ENCODE measurements at regions not wholly inside any gene's neighbourhood (a gene's known extent, or its start where the extent isn't known, plus 50 kb on each side); places are given as distances from the start of the nearest gene placed in this dataset.

- H3K27ac ChIP-seq (ENCODE audit: low read depth, low read length): no peak overlapping the region
- no peaks in the 10 kb centered on the region for H3K9me3 ChIP-seq (ENCODE audit: insufficient read depth, low read depth, low read length)
- Mint-ChIP-seq H3K27ac (ENCODE audit: unreplicated experiment) (no peak overlapping the region), H3K4me1 (ENCODE audit: low read depth, unreplicated experiment) (no peaks in the 10 kb centered on the region), H3K4me3 (ENCODE audit: unreplicated experiment) (no peak overlapping the region), H3K36me3 (ENCODE audit: low read depth, unreplicated experiment) (no peaks in the 10 kb centered on the region), H3K27me3 (ENCODE audit: low read depth, unreplicated experiment) (peaks cover 30% of the 10 kb centered on the region), H3K9me3 (ENCODE audit: unreplicated experiment) (no peaks in the 10 kb centered on the region)
- no peak for DNase-seq (ENCODE audit: low read depth)
- no peaks in the 10 kb centered on the region for H3K36me3 ChIP-seq (ENCODE audit: insufficient read depth, low read length)
- no peak for TF ChIP-seq CTCF (IDR thresholded peaks at IDR 0.05; ENCODE audit: insufficient read depth, low read depth, low read length)
- TF ChIP-seq EZH2 (IDR thresholded peaks at IDR 0.05; ENCODE audit: insufficient read depth, low read length): no peak
- no peak overlapping the region for H3K4me3 ChIP-seq (ENCODE audit: insufficient read depth, low read depth, low read length)
- no peaks in the 10 kb centered on the region for H3K4me1 ChIP-seq (ENCODE audit: insufficient read depth, low read length)
- H4K20me1 ChIP-seq (ENCODE audit: insufficient read depth, low read length): no peaks in the 10 kb centered on the region
- H3K27me3 ChIP-seq (ENCODE audit: insufficient read depth, low read length): peaks cover 47% of the 10 kb centered on the region
- no peak overlapping the region for H3K9ac ChIP-seq (ENCODE audit: low read length)
- no peak for FAIRE-seq
- H3K79me2 ChIP-seq (ENCODE audit: insufficient read depth, low read length): no peaks in the 10 kb centered on the region
- H3K4me2 ChIP-seq (ENCODE audit: low read length): no peak overlapping the region
- no peak overlapping the region for H2AFZ ChIP-seq (ENCODE audit: low read depth, low read length)
Observed at GRCh38 chr14:96735526-96735925, 61.7 kb upstream of the VRK1 start.

- H3K9ac ChIP-seq (ENCODE audit: low read length): no peak overlapping the region
- FAIRE-seq (no peak), DNase-seq (ENCODE audit: low read depth) (no peak)
- Mint-ChIP-seq H3K27me3 (ENCODE audit: low read depth, unreplicated experiment) (peaks cover 37% of the 10 kb centered on the region), H3K4me3 (ENCODE audit: unreplicated experiment) (no peak overlapping the region), H3K9me3 (ENCODE audit: unreplicated experiment) (no peaks in the 10 kb centered on the region), H3K4me1 (ENCODE audit: low read depth, unreplicated experiment) (no peaks in the 10 kb centered on the region), H3K27ac (ENCODE audit: unreplicated experiment) (no peak overlapping the region), H3K36me3 (ENCODE audit: low read depth, unreplicated experiment) (no peaks in the 10 kb centered on the region)
- H3K27me3 ChIP-seq (ENCODE audit: insufficient read depth, low read length): peaks cover 53% of the 10 kb centered on the region
- H3K9me3 ChIP-seq (ENCODE audit: insufficient read depth, low read depth, low read length): no peaks in the 10 kb centered on the region
- no peaks in the 10 kb centered on the region for H3K36me3 ChIP-seq (ENCODE audit: insufficient read depth, low read length)
- no peaks in the 10 kb centered on the region for H4K20me1 ChIP-seq (ENCODE audit: insufficient read depth, low read length)
- H3K4me2 ChIP-seq (ENCODE audit: low read length): no peak overlapping the region
- H3K4me3 ChIP-seq (ENCODE audit: insufficient read depth, low read depth, low read length): no peak overlapping the region
- H3K27ac ChIP-seq (ENCODE audit: low read depth, low read length): no peak overlapping the region
- TF ChIP-seq CTCF (IDR thresholded peaks at IDR 0.05; ENCODE audit: insufficient read depth, low read depth, low read length) (no peak), EZH2 (IDR thresholded peaks at IDR 0.05; ENCODE audit: insufficient read depth, low read length) (no peak)
- no peaks in the 10 kb centered on the region for H3K79me2 ChIP-seq (ENCODE audit: insufficient read depth, low read length)
- H2AFZ ChIP-seq (ENCODE audit: low read depth, low read length): no peak overlapping the region
- H3K4me1 ChIP-seq (ENCODE audit: insufficient read depth, low read length): peaks cover 4% of the 10 kb centered on the region
Observed at GRCh38 chr14:96736439-96736838, 60.7 kb upstream of the VRK1 start.

GRCh38 chr14:96737881-96738280 is 59.3 kb upstream of the VRK1 start:
- Mint-ChIP-seq H3K9me3 (ENCODE audit: unreplicated experiment) (no peaks in the 10 kb centered on the region), H3K27me3 (ENCODE audit: low read depth, unreplicated experiment) (peaks cover 47% of the 10 kb centered on the region), H3K4me3 (ENCODE audit: unreplicated experiment) (no peak overlapping the region), H3K36me3 (ENCODE audit: low read depth, unreplicated experiment) (no peaks in the 10 kb centered on the region), H3K4me1 (ENCODE audit: low read depth, unreplicated experiment) (no peaks in the 10 kb centered on the region), H3K27ac (ENCODE audit: unreplicated experiment) (no peak overlapping the region)
- Histone ChIP-seq H3K79me2 (ENCODE audit: insufficient read depth, low read length) (no peaks in the 10 kb centered on the region), H2AFZ (ENCODE audit: low read depth, low read length) (no peak overlapping the region), H3K27ac (ENCODE audit: low read depth, low read length) (no peak overlapping the region), H3K36me3 (ENCODE audit: insufficient read depth, low read length) (no peaks in the 10 kb centered on the region), H3K9me3 (ENCODE audit: insufficient read depth, low read depth, low read length) (no peaks in the 10 kb centered on the region), H4K20me1 (ENCODE audit: insufficient read depth, low read length) (no peaks in the 10 kb centered on the region), H3K4me1 (ENCODE audit: insufficient read depth, low read length) (peaks cover 4% of the 10 kb centered on the region), H3K9ac (ENCODE audit: low read length) (no peak overlapping the region), H3K27me3 (ENCODE audit: insufficient read depth, low read length) (peaks cover 60% of the 10 kb centered on the region), H3K4me2 (ENCODE audit: low read length) (no peak overlapping the region), H3K4me3 (ENCODE audit: insufficient read depth, low read depth, low read length) (no peak overlapping the region)
- DNase-seq (ENCODE audit: low read depth) (no peak), FAIRE-seq (no peak)
- TF ChIP-seq EZH2 (IDR thresholded peaks at IDR 0.05; ENCODE audit: insufficient read depth, low read length) (no peak), CTCF (IDR thresholded peaks at IDR 0.05; ENCODE audit: insufficient read depth, low read depth, low read length) (no peak)

Measured in astrocyte (in vitro differentiated cells and primary cell).